B cell (primary cell): ENCODE measurements at regions not wholly inside any gene's neighbourhood (a gene's known extent, or its start where the extent isn't known, plus 50 kb on each side); places are given as distances from the start of the nearest gene placed in this dataset.

Source experiments
- ATAC-seq: fragments of 200-7000 bp; cut with Tn5 transposase; one replicate; pipeline ENCODE4 v1.10.0; 2021; ENCODE audit warnings: low read depth, mild to moderate bottlenecking, moderate number of reproducible peaks, moderate library complexity
- CTCF ChIA-PET: fragments of 350-600 bp; sonication (Branson Sonifier 250); formaldehyde crosslinking; loops from one replicate; lab custom pipeline; 2021; ENCODE audit warnings: antibody characterized with exemption, inconsistent platforms; lab: Charles Lee
- POLR2A ChIA-PET: fragments of 350-600 bp; sonication (Branson Sonifier 250); formaldehyde crosslinking; loops from one replicate; lab custom pipeline; 2021; ENCODE audit warnings: antibody characterized with exemption; lab: Charles Lee
- DNase-seq: peaks from one replicate; pipeline ENCODE4 v3.0.0; 2013
- H2AFZ ChIP-seq: 2 replicates; pipeline ENCODE4 v1.6.1; 2012; ENCODE audit warnings: mild to moderate bottlenecking, low read depth, low read length; ENCODE audit not compliant: insufficient read depth, poor library complexity, severe bottlenecking
- H3K27ac ChIP-seq, 2 donors: 1 replicate in 1 of 2; 2 replicates in 1 of 2; pipeline ENCODE4 v1.5.1; 2012 to 2013; ENCODE audit warnings: low read length in 2 of 2, mild to moderate bottlenecking in 2 of 2, moderate library complexity in 1 of 2
- H3K27me3 ChIP-seq, 4 experiments: fragments of 200-600 bp in 1 of 4; sonication (generic) in 1 of 4; replicated peaks in 1 of 4; 1 replicate in 2 of 4; 2 replicates in 2 of 4; pipeline versions ENCODE4 v1.6.1 to v1.7.0; 2013 to 2016; ENCODE audit warnings: low read length in 3 of 4, mild to moderate bottlenecking in 2 of 4, mixed read lengths in 1 of 4, moderate library complexity in 1 of 4; ENCODE audit not compliant: insufficient read depth in 4 of 4, control insufficient read depth in 3 of 4; ENCODE audit errors: control extremely low read depth in 1 of 4
- H3K36me3 ChIP-seq, 2 experiments: replicated peaks in 1 of 2; 1 replicate in 1 of 2; 2 replicates in 1 of 2; pipeline versions ENCODE4 v1.6.1 to v1.7.1; 2013; ENCODE audit warnings: low read length in 1 of 2; ENCODE audit not compliant: insufficient read depth in 2 of 2, control insufficient read depth in 1 of 2; ENCODE audit errors: control extremely low read depth in 1 of 2, extremely low read depth in 1 of 2
- H3K4me1 ChIP-seq, 2 donors: fragments of 200-600 bp in 1 of 2; sonication (generic) in 1 of 2; 1 replicate in 1 of 2; 2 replicates in 1 of 2; pipeline versions ENCODE4 v1.5.1 to v1.6.1; 2013 to 2017; ENCODE audit warnings: low read length in 2 of 2; ENCODE audit not compliant: control insufficient read depth in 2 of 2, insufficient read depth in 2 of 2
- H3K4me2 ChIP-seq: replicated peaks from 2 replicates; pipeline ENCODE3; 2012; ENCODE audit warnings: mild to moderate bottlenecking, low read depth, low read length; ENCODE audit not compliant: poor library complexity, severe bottlenecking
- H3K4me3 ChIP-seq, 5 experiments: fragments of 200-600 bp in 1 of 5; sonication (generic) in 1 of 5; 1 replicate in 3 of 5; 2 replicates in 2 of 5; pipeline versions ENCODE4 v1.5.1 to v1.7.0; 2011 to 2016; ENCODE audit warnings: low read length in 4 of 5, mild to moderate bottlenecking in 4 of 5, low read depth in 2 of 5, control low read depth in 1 of 5, moderate library complexity in 1 of 5; ENCODE audit not compliant: insufficient read depth in 1 of 5; ENCODE audit errors: control extremely low read depth in 1 of 5, extremely low read depth in 1 of 5
- H3K79me2 ChIP-seq: fragments of 200-600 bp; sonication (generic); one replicate; pipeline ENCODE4 v1.6.0; 2016; ENCODE audit warnings: low read length; ENCODE audit not compliant: control insufficient read depth, insufficient read depth
- H3K9ac ChIP-seq: fragments of 200-600 bp; sonication (generic); 2 replicates; pipeline ENCODE4 v1.6.1; 2017; ENCODE audit warnings: mild to moderate bottlenecking, low read length, moderate library complexity
- H3K9me3 ChIP-seq, 3 donors: one replicate each; pipeline versions ENCODE4 v1.6.1 to v1.7.1; 2013; ENCODE audit warnings: low read length in 2 of 3; ENCODE audit not compliant: control insufficient read depth in 2 of 3, insufficient read depth in 1 of 3; ENCODE audit errors: control extremely low read depth in 1 of 3
- H4K20me1 ChIP-seq: 2 replicates; pipeline ENCODE4 v1.6.0; 2012; ENCODE audit warnings: mild to moderate bottlenecking, low read length; ENCODE audit not compliant: insufficient read depth, control insufficient read depth, poor library complexity, severe bottlenecking
- H3K27ac Mint-ChIP-seq: one replicate; pipeline ENCODE4 v1.8.0; 2021; ENCODE audit warnings: mixed read lengths
- H3K27me3 Mint-ChIP-seq: one replicate; pipeline ENCODE4 v1.8.0; 2021; ENCODE audit warnings: mixed read lengths
- H3K4me1 Mint-ChIP-seq: one replicate; pipeline ENCODE4 v1.8.0; 2021; ENCODE audit warnings: mixed read lengths
- H3K4me3 Mint-ChIP-seq: one replicate; pipeline ENCODE4 v1.8.0; 2021; ENCODE audit warnings: mixed read lengths
- H3K9me3 Mint-ChIP-seq: one replicate; pipeline ENCODE4 v1.8.0; 2022; ENCODE audit warnings: mixed read lengths; ENCODE audit not compliant: insufficient read depth
- CTCF ChIP-seq: fragments of 200-600 bp; IDR thresholded peaks from one replicate; pipeline ENCODE4 v1.8.0; 2022; ENCODE audit warnings: antibody characterized with exemption, mild to moderate bottlenecking
- EZH2 ChIP-seq: IDR thresholded peaks from 2 replicates; pipeline ENCODE4 v1.6.1; 2012; ENCODE audit warnings: borderline replicate concordance, low read depth, mild to moderate bottlenecking, moderate library complexity, low read length; ENCODE audit not compliant: insufficient read depth, poor library complexity, severe bottlenecking
- WGBS: methylation state at CpG from one replicate; pipeline ENCODE4 v1.1.5; 2013; ENCODE audit warnings: missing lambda C conversion rate; ENCODE audit not compliant: insufficient coverage; 5-methylcytosine and 5-hydroxymethylcytosine counted together
- intact Hi-C: fragments of 100-400 bp; cut with micrococcal nuclease; formaldehyde crosslinking; loops from one replicate; pipeline ENCODE4 v1.10.0; 2022

DNA sequence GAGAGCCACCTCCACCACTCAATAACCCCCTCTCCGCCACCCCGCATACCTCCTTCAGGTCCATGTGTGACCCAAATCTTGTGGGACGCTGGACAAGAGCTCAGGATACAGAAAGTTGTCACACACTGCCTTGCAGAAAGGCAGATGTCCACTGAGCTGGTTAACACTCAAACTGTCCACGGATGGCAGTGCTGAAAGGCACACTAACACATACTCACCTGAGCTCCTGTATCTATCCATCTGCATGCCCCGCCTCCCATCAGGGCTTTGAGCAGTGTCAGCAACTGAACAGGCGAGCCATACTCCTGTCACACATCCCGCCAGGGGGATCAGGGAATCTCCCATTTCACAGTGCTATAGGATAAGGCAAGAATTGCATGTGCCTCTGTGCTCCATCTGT is 642.0 kb downstream of the GALC start:
- Histone ChIP-seq H3K9me3 (peaks cover 0 to 9% (median 0%) of the 10 kb centered on the region in 3 donors), H3K9ac (no peak overlapping the region), H3K27me3 (no peaks in the 10 kb centered on the region), H3K4me2 (no peak overlapping the region), H3K79me2 (no peaks in the 10 kb centered on the region), H3K4me3 (no peak overlapping the region), H3K36me3 (no peaks in the 10 kb centered on the region), H3K27ac (no peak overlapping the region), H4K20me1 (no peaks in the 10 kb centered on the region), H2AFZ (no peak overlapping the region), H3K4me1 (no peaks in the 10 kb centered on the region)
- no peak for TF ChIP-seq CTCF
- TF ChIP-seq EZH2, result no peak
- ATAC-seq, result no peak
- Mint-ChIP-seq H3K27ac (no peak overlapping the region), H3K27me3 (no peaks in the 10 kb centered on the region), H3K4me3 (no peak overlapping the region), H3K9me3 (peaks cover 3% of the 10 kb centered on the region), H3K4me1 (no peaks in the 10 kb centered on the region)
- intact Hi-C loops, result no loop called here
- DNase-seq, result no peak
- ChIA-PET POLR2A (no interaction called here), CTCF (no interaction called here)
- WGBS, result 91% methylated on average over 4 of the region's 7 CpGs

DNA sequence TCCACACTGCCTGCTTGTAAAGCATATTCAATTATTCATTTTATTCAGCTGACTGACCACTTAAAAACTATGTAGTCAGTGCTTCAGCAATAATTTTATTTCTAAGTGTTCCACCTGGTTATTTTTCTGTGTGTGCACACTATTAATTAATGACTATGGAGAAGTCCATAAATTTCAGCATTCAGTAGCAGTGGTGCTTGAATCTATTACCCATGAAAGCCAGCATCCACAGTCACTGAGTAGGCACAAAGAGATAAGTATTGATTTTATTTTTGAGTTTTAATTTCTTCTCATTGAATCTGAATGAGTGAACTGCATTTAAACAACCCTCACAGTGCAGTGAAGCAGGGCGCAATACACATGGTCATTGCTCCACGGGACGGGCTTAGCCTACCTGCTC is 643.1 kb downstream of the GALC start:
- no peaks in the 10 kb centered on the region for H3K4me1 Mint-ChIP-seq
- H3K27ac Mint-ChIP-seq, result no peak overlapping the region
- intact Hi-C loops, result no loop called here
- ATAC-seq (no peak), DNase-seq (no peak)
- Histone ChIP-seq H3K4me3 (no peak overlapping the region), H3K4me2 (no peak overlapping the region), H3K27ac (no peak overlapping the region), H3K27me3 (no peaks in the 10 kb centered on the region), H3K79me2 (no peaks in the 10 kb centered on the region), H3K9ac (no peak overlapping the region), H4K20me1 (no peaks in the 10 kb centered on the region), H3K9me3 (peaks cover 0 to 9% (median 0%) of the 10 kb centered on the region in 3 donors), H3K4me1 (no peaks in the 10 kb centered on the region), H2AFZ (no peak overlapping the region), H3K36me3 (no peaks in the 10 kb centered on the region)
- ChIA-PET POLR2A (no interaction called here), CTCF (no interaction called here)
- H3K27me3 Mint-ChIP-seq, result no peaks in the 10 kb centered on the region
- TF ChIP-seq CTCF (no peak), EZH2 (no peak)
- peaks cover 3% of the 10 kb centered on the region for H3K9me3 Mint-ChIP-seq
- no peak overlapping the region for H3K4me3 Mint-ChIP-seq
- WGBS, result no CpG with 5 or more reads among the region's 3 CpGs
